Activated T-cell treated with anti-CD3 and anti-CD28 coated beads, Interleukin-2, amount 50 U/mL, for 4 hours (primary cell): ENCODE measurements at regions not wholly inside any gene's neighbourhood (a gene's known extent, or its start where the extent isn't known, plus 50 kb on each side); places are given as distances from the start of the nearest gene placed in this dataset.

Experiments used
- ATAC-seq, 2 donors: fragments of 200-7000 bp; cut with Tn5 transposase; one replicate each; pipeline ENCODE4 v1.10.0; 2021
- DNase-seq: peaks from one replicate; pipeline ENCODE4 v3.0.0-alpha.2; 2020
- H3K27me3 Mint-ChIP-seq: one replicate; pipeline ENCODE4 v1.8.0; 2021; ENCODE audit warnings: low read depth, mixed read lengths
- H3K36me3 Mint-ChIP-seq: one replicate; pipeline ENCODE4 v1.8.0; 2022; ENCODE audit warnings: mixed read lengths; ENCODE audit not compliant: insufficient read depth
- H3K4me1 Mint-ChIP-seq: one replicate; pipeline ENCODE4 v1.8.0; 2021; ENCODE audit warnings: low read depth, mixed read lengths
- H3K4me3 Mint-ChIP-seq: one replicate; pipeline ENCODE4 v1.8.0; 2021; ENCODE audit warnings: mild to moderate bottlenecking, moderate library complexity, mixed read lengths
- H3K9me3 Mint-ChIP-seq: one replicate; pipeline ENCODE4 v1.8.0; 2021; ENCODE audit warnings: mixed read lengths

DNA sequence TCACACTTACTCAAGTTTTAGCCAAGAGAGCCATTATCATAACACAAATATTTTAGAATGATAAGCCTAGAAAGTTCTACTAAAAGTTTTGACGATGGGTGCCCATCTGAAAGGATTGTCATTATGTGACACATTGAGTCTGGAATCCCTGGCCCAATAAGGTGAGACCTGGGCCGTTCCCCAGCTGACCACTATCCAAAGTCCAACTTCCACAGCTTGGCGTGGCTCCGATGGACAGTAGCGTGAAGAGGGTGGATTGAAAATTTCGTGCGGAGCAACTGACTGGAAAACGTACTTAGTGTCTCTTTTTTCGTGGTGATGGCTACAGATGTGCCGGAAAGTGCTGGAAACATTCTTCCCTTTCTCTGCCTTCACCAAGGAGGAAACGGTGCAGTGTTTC, 439.0 kb upstream of the ZMIZ1 start:
- H3K4me3 Mint-ChIP-seq, result no peak overlapping the region
- ATAC-seq (no peak), DNase-seq (no peak)
- H3K4me1 Mint-ChIP-seq, result no peaks in the 10 kb centered on the region
- no peaks in the 10 kb centered on the region for H3K9me3 Mint-ChIP-seq
- H3K27me3 Mint-ChIP-seq, result peaks cover 7% of the 10 kb centered on the region
- H3K36me3 Mint-ChIP-seq, result no peaks in the 10 kb centered on the region

DNA sequence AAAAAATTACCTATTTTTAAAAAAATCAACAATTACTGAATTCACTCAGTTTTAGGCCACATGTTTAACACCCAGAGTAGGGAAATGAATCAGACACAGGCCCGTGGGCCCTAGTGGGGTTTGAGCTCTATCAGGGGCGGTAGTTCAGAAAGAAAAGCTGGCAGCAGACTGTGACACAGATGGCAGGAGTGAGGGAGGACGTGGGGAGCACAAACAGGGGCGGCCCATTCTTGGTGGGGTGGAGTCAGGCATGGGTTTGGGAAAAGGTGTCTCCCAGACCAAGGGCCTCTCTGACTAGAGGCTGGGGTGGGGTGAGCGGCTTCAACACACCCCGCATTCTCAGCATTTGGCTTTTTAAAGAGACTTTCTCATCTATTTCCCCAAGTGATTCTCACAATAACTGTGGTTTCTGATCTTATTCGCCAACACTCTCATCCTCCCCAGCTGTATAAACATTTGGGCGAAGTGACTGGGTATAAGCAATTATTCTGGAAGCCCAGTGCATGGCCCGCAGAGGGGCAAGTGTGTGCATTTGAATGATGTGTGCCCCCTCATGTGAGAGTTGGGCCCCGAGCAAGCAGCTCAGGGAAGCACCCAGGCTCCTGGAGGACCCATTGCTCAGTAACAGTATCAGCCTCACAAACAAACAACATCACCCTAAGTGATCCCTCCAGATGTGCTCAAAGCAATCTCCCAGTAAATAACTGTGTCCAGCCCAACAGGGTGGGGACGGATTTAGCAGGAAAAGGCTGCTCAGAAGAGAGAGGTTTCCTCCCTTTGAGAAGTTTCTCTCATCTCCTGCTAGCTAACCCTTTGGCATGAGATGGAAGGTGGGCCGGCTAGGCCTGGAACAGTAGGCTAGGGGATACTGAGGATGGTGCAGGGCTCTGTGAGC, 437.6 kb upstream of the ZMIZ1 start:
- no peaks in the 10 kb centered on the region for H3K9me3 Mint-ChIP-seq
- DNase-seq, result no peak
- H3K4me1 Mint-ChIP-seq, result no peaks in the 10 kb centered on the region
- peaks cover 3% of the 10 kb centered on the region for H3K27me3 Mint-ChIP-seq
- no peak overlapping the region for H3K4me3 Mint-ChIP-seq
- peak; percentile 34 to 56 for ATAC-seq
- no peaks in the 10 kb centered on the region for H3K36me3 Mint-ChIP-seq

GRCh38 chr10:78634389-78634815, 434.4 kb upstream of the ZMIZ1 start:
- peaks cover 3% of the 10 kb centered on the region for H3K27me3 Mint-ChIP-seq
- no peak overlapping the region for H3K4me3 Mint-ChIP-seq
- DNase-seq (no peak), ATAC-seq (no peak)
- H3K36me3 Mint-ChIP-seq, result no peaks in the 10 kb centered on the region
- H3K4me1 Mint-ChIP-seq, result no peaks in the 10 kb centered on the region
- H3K9me3 Mint-ChIP-seq, result no peaks in the 10 kb centered on the region

DNA sequence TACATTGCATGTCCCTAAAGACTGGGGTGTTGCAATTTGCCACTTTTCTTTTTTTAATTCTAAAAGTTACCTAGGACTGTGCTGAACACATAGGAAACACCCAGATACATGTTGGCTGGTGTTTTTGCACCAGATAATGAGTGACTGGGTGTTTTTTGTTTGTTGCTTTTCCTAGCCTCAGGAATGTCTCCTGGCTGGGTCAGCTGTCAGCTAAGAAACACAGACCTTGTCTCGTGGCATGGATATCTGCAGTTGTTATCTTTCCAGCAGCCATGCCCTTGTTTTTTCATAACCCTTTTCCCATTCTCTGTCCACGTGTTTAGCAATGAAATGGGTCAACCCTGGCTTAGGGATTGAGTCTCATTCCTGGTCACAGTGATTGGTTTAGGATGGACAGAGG, 433.9 kb upstream of the ZMIZ1 start:
- no peaks in the 10 kb centered on the region for H3K4me1 Mint-ChIP-seq
- no peaks in the 10 kb centered on the region for H3K9me3 Mint-ChIP-seq
- ATAC-seq (no peak), DNase-seq (no peak)
- H3K4me3 Mint-ChIP-seq, result no peak overlapping the region
- H3K36me3 Mint-ChIP-seq, result no peaks in the 10 kb centered on the region
- peaks cover 3% of the 10 kb centered on the region for H3K27me3 Mint-ChIP-seq

- H3K9me3 Mint-ChIP-seq, result no peaks in the 10 kb centered on the region
- no peaks in the 10 kb centered on the region for H3K4me1 Mint-ChIP-seq
- ATAC-seq (no peak), DNase-seq (no peak)
- no peak overlapping the region for H3K4me3 Mint-ChIP-seq
- H3K27me3 Mint-ChIP-seq, result peaks cover 2% of the 10 kb centered on the region
- H3K36me3 Mint-ChIP-seq, result no peaks in the 10 kb centered on the region
These were observed 429.1 kb upstream of the ZMIZ1 start for GRCh38 chr10:78639629-78640028.

DNA sequence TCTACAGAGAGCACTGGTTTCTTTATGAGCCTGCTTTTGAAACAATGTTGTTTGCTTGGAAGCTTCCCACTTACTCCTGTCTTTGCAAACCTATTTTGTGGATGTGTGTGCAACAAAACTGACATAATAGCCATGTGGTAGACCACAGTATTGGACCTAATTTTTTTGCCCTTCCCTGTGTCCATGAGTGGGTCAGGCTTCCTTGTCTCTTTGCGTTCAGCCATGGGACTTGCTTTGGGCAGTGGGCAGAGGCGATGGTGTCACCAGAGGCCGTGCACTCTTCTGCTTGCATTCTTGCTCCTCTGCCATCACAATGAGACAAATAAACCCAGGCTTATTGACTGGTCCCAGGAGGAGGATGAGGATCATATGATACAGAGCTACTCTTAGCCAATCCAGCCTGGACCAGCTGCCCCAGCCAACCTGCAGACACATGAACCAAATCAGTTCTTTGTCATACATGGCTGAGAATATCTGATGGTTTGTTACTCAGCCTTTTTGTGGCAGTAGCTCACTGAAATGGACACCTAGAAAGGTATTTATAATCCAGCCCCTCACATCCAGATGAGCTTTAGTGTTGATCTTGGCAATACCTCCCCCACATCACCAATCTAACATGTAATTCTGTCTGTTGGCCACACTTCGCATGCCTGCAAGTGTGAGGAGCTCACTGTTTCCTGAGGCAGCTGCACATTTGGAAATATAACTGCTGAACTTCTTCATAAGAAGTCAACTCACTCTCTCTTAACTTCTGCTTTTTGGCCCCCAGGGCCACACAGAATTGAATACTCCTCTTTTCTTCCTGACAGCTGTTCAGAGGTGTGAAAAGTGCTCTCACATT, 427.8 kb upstream of the ZMIZ1 start:
- H3K9me3 Mint-ChIP-seq, result no peaks in the 10 kb centered on the region
- no peak overlapping the region for H3K4me3 Mint-ChIP-seq
- no peak for ATAC-seq
- no peaks in the 10 kb centered on the region for H3K4me1 Mint-ChIP-seq
- DNase-seq, result no peak
- no peaks in the 10 kb centered on the region for H3K36me3 Mint-ChIP-seq
- H3K27me3 Mint-ChIP-seq, result peaks cover 2% of the 10 kb centered on the region

- Mint-ChIP-seq H3K36me3 (no peaks in the 10 kb centered on the region), H3K27me3 (peaks cover 2% of the 10 kb centered on the region), H3K9me3 (no peaks in the 10 kb centered on the region), H3K4me3 (no peak overlapping the region), H3K4me1 (no peaks in the 10 kb centered on the region)
- ATAC-seq, result no peak
- no peak for DNase-seq
These were observed 427.1 kb upstream of the ZMIZ1 start for GRCh38 chr10:78641693-78642092.

DNA sequence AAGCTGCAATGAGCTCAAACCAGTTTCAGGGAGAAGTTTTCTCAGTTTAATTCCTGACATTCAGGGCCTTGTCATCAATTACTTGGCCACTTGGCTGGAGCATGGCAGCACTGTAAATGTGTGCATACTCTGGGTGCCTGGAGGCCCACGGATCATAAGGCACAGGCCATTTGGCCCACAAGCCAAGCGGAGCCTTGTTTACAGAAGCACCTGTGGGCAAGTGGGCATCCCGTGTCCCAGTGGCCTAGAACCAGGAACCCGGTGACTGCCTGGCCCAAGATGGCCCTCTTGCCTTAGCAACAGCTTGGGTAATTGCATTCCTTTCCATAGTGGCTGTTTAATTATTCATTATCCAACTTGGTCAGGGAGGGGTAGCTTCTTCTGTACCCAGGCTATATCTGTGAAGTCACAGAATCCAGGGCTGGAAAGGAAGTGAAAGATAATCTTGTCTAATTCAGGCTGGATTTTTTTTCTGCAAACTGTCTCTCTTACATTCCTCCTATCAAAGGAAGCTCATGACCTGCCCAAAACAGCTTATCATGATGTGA, 426.4 kb upstream of the ZMIZ1 start:
- no peaks in the 10 kb centered on the region for H3K9me3 Mint-ChIP-seq
- H3K27me3 Mint-ChIP-seq, result peaks cover 2% of the 10 kb centered on the region
- ATAC-seq, result no peak
- no peak for DNase-seq
- H3K4me1 Mint-ChIP-seq, result no peaks in the 10 kb centered on the region
- no peaks in the 10 kb centered on the region for H3K36me3 Mint-ChIP-seq
- no peak overlapping the region for H3K4me3 Mint-ChIP-seq

DNA sequence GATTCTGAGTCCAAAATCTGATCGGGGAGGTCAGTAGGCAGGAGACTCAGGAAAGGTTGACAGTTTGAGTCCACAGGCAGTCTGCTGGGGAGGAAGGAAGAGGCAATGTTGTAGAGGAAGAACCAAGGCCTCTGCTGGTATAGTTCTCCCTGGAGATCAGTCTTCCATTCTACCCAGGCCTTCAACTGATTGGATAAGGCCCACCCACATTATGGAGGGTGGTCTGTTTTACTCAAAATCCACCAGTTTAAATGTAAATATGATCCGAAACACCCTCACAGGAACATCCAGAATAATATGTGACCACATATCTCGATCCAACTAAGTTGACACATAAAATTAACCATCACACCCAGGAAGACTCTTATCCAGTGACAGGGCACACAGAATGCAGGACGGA, 425.3 kb upstream of the ZMIZ1 start:
- ATAC-seq (no peak), DNase-seq (no peak)
- H3K4me1 Mint-ChIP-seq, result no peaks in the 10 kb centered on the region
- H3K9me3 Mint-ChIP-seq, result no peaks in the 10 kb centered on the region
- H3K27me3 Mint-ChIP-seq, result peaks cover 2% of the 10 kb centered on the region
- no peak overlapping the region for H3K4me3 Mint-ChIP-seq
- H3K36me3 Mint-ChIP-seq, result no peaks in the 10 kb centered on the region

DNA sequence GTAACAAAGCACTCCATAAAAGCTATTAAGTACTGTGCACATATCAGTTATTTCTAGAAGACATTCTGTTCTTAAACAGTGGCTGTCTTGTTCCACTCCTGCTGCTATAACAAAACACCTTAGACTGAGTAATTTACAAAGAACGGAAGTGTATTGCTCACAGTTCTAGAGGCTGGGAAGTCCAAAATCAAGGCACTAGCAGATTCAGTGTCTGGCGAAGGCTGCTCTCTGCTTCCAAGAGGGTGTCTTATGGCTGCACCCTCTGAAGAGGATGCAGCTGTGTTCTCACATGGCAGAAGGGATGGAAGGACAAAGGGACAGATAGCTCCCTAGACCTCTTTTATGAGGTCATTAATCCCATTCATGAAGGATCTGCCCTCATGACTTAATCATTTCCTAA, 424.2 kb upstream of the ZMIZ1 start:
- H3K4me3 Mint-ChIP-seq, result no peak overlapping the region
- DNase-seq, result no peak
- no peak for ATAC-seq
- H3K9me3 Mint-ChIP-seq, result no peaks in the 10 kb centered on the region
- peaks cover 5% of the 10 kb centered on the region for H3K27me3 Mint-ChIP-seq
- no peaks in the 10 kb centered on the region for H3K4me1 Mint-ChIP-seq
- H3K36me3 Mint-ChIP-seq, result no peaks in the 10 kb centered on the region

DNA sequence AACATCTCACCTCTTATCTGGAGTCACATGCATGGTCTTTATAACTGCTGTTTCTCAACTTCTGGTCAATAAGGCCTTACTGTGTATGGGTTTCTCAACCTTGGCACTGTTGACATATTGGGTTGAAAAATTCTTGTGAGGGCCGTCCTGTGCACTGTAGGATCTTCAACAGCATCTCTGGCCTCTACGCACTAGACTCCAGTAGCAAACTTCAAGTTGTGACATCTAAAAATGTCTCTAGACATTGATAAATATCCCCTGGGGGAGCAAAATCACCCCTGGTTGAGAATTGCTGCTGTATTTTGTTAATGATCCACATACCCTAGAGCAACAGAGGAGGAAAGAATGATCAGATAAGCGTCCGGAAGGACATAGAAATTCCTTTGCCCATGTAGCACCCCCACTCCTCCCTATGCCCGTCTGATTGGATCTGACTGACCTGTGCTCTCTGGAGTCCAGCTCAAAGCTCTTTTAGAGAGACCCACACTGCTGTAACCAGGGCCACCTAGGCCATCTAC, 423.5 kb upstream of the ZMIZ1 start:
- H3K27me3 Mint-ChIP-seq, result peaks cover 7% of the 10 kb centered on the region
- H3K36me3 Mint-ChIP-seq, result no peaks in the 10 kb centered on the region
- no peak overlapping the region for H3K4me3 Mint-ChIP-seq
- ATAC-seq (no peak), DNase-seq (no peak)
- no peaks in the 10 kb centered on the region for H3K4me1 Mint-ChIP-seq
- no peaks in the 10 kb centered on the region for H3K9me3 Mint-ChIP-seq

DNA sequence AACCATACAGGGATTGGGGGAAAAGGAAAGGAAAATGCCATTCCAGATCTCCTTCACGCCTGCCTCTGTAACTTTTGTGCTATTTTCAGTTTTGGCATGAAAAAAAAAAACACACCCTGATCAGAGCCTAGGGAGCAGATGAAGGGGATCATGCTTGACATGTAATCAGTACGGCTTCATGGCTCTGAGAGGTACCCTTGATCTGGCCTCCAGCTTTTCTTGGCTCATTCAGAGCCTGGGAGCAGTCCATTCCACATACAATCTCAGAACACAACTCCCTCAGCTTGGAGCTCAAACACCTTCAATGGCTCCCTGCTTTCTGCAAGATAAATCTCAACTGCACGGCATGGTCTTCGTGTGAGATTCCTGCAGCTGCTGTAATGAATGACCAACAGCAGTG, 422.8 kb upstream of the ZMIZ1 start:
- no peaks in the 10 kb centered on the region for H3K4me1 Mint-ChIP-seq
- no peaks in the 10 kb centered on the region for H3K36me3 Mint-ChIP-seq
- DNase-seq (no peak), ATAC-seq (no peak)
- no peaks in the 10 kb centered on the region for H3K9me3 Mint-ChIP-seq
- no peak overlapping the region for H3K4me3 Mint-ChIP-seq
- H3K27me3 Mint-ChIP-seq, result peaks cover 8% of the 10 kb centered on the region

GRCh38 chr10:78648256-78648860, 420.4 kb upstream of the ZMIZ1 start:
- peaks cover 15% of the 10 kb centered on the region for H3K27me3 Mint-ChIP-seq
- H3K4me1 Mint-ChIP-seq, result no peaks in the 10 kb centered on the region
- no peaks in the 10 kb centered on the region for H3K36me3 Mint-ChIP-seq
- no peaks in the 10 kb centered on the region for H3K9me3 Mint-ChIP-seq
- DNase-seq, result no peak
- H3K4me3 Mint-ChIP-seq, result no peak overlapping the region
- ATAC-seq, result no peak

GRCh38 chr10:78649429-78649828, 419.3 kb upstream of the ZMIZ1 start:
- H3K36me3 Mint-ChIP-seq, result no peaks in the 10 kb centered on the region
- peaks cover 14% of the 10 kb centered on the region for H3K27me3 Mint-ChIP-seq
- ATAC-seq (no peak), DNase-seq (no peak)
- no peaks in the 10 kb centered on the region for H3K9me3 Mint-ChIP-seq
- no peak overlapping the region for H3K4me3 Mint-ChIP-seq
- no peaks in the 10 kb centered on the region for H3K4me1 Mint-ChIP-seq
